Adrenal gland (tissue), 5 donors: ENCODE measurements at regions not wholly inside any gene's neighbourhood (a gene's known extent, or its start where the extent isn't known, plus 50 kb on each side); places are given as distances from the start of the nearest gene placed in this dataset.

Experiments
- CTCF ChIP-seq, 6 experiments: fragments of 450-650 bp in 4 of 6; fragments of 200-600 bp in 2 of 6; sonication (generic) in 1 of 6; IDR thresholded peaks; 1 replicate in 5 of 6; 2 replicates in 1 of 6; pipeline versions ENCODE4 v1.5.1 to v1.8.0; 2016 to 2021; ENCODE audit warnings: antibody characterized with exemption in 6 of 6, mild to moderate bottlenecking in 2 of 6, moderate library complexity in 1 of 6
- POLR2A ChIP-seq, 2 donors: fragments of 450-650 bp; IDR thresholded peaks; one replicate each; pipeline ENCODE4 v1.6.1; 2017; ENCODE audit warnings: antibody characterized with exemption in 2 of 2, mild to moderate bottlenecking in 2 of 2, moderate library complexity in 1 of 2
- donor health status: DM: no; HTN: no; CAD: no.

GRCh38 chr9:106753155-106753671 is 109.8 kb upstream of the ZNF462 start:
- no peak for TF ChIP-seq CTCF (IDR thresholded peaks at IDR 0.05)
- TF ChIP-seq POLR2A (IDR thresholded peaks at IDR 0.05) = no peak
